OCI-LY3 (cell line): ENCODE measurements at regions not wholly inside any gene's neighbourhood (a gene's known extent, or its start where the extent isn't known, plus 50 kb on each side); places are given as distances from the start of the nearest gene placed in this dataset.

Experiments
- CTCF ChIP-seq: fragments of 200-600, 300-600 bp; sonication (generic); IDR thresholded peaks from 2 replicates; pipeline ENCODE4 v1.5.1; 2014; ENCODE audit warnings: antibody characterized with exemption, low read length, low read depth
- EZH2phosphoT487 ChIP-seq: fragments of 200-600 bp; shearing (Covaris generic); IDR thresholded peaks from 2 replicates; pipeline ENCODE4 v1.6.1; 2018; ENCODE audit warnings: antibody characterized with exemption, mixed run types, low read depth

- no peak for TF ChIP-seq CTCF
- no peak for TF ChIP-seq EZH2phosphoT487
Observed at GRCh38 chr21:18954441-18954844, 550.9 kb upstream of the TMPRSS15 start.
